Vagina (tissue), 2 donors: ENCODE measurements at regions not wholly inside any gene's neighbourhood (a gene's known extent, or its start where the extent isn't known, plus 50 kb on each side); places are given as distances from the start of the nearest gene placed in this dataset.

Experiments
- DNase-seq, 2 donors: peaks; one replicate each; pipeline ENCODE4 v3.0.0-alpha.2; 2017; ENCODE audit errors: extremely low spot score in 2 of 2
- H3K27ac ChIP-seq: fragments of 200-600 bp; sonication (generic); one replicate; pipeline ENCODE4 v1.5.1; 2019
- H3K27me3 ChIP-seq: fragments of 200-600 bp; sonication (generic); one replicate; pipeline ENCODE4 v1.5.1; 2019
- H3K36me3 ChIP-seq, 2 donors: fragments of 200-600 bp; sonication (generic); one replicate each; pipeline ENCODE4 v1.5.1; 2017 to 2019
- H3K4me1 ChIP-seq: fragments of 200-600 bp; sonication (generic); one replicate; pipeline ENCODE4 v1.5.1; 2019
- H3K4me3 ChIP-seq, 2 donors: fragments of 200-600 bp; sonication (generic); 1 replicate in 1 of 2; 2 replicates in 1 of 2; pipeline ENCODE4 v1.5.1; 2016 to 2019
- H3K9me3 ChIP-seq: fragments of 200-600 bp; sonication (generic); one replicate; pipeline ENCODE4 v1.5.1; 2019
- CTCF ChIP-seq, 3 experiments: fragments of 450-650 bp in 2 of 3; fragments of 200-600 bp in 1 of 3; sonication (generic) in 1 of 3; IDR thresholded peaks; one replicate each; pipeline ENCODE4 v1.5.1; 2017 to 2019; ENCODE audit warnings: antibody characterized with exemption in 3 of 3, mild to moderate bottlenecking in 2 of 3, moderate library complexity in 2 of 3
- POLR2A ChIP-seq, 2 donors: fragments of 450-650 bp; IDR thresholded peaks; one replicate each; pipeline ENCODE4 v1.6.1; 2017; ENCODE audit warnings: antibody characterized with exemption in 2 of 2, mild to moderate bottlenecking in 2 of 2, moderate library complexity in 2 of 2
- POLR2AphosphoS5 ChIP-seq, 2 donors: sonication (generic); formaldehyde crosslinking; IDR thresholded peaks; one replicate each; pipeline ENCODE4 v1.9.0; 2017; ENCODE audit warnings: antibody characterized with exemption in 2 of 2, mild to moderate bottlenecking in 2 of 2, low read depth in 1 of 2; ENCODE audit not compliant: insufficient read depth in 1 of 2
- intact Hi-C: fragments of 100-400 bp; cut with DNase I; formaldehyde crosslinking; loops from one replicate; pipeline ENCODE4 v1.15.1; 2023

GRCh38 chr5:115028557-115028956, 141.2 kb downstream of the TRIM36 start:
- TF ChIP-seq POLR2AphosphoS5 (IDR thresholded peaks at IDR 0.05; ENCODE audit: insufficient read depth in 1 of 2, low read depth in 1 of 2) (no peak), POLR2A (IDR thresholded peaks at IDR 0.05) (no peak), CTCF (IDR thresholded peaks at IDR 0.05) (no peak)
- intact Hi-C loops = no loop called here
- no peak for DNase-seq

GRCh38 chr5:115024922-115025321, 144.8 kb downstream of the TRIM36 start:
- TF ChIP-seq CTCF (IDR thresholded peaks at IDR 0.05) (no peak), POLR2A (IDR thresholded peaks at IDR 0.05) (no peak), POLR2AphosphoS5 (IDR thresholded peaks at IDR 0.05; ENCODE audit: insufficient read depth in 1 of 2, low read depth in 1 of 2) (no peak)

More at GRCh38 chr5:115028557-115028956, 141.2 kb downstream of the TRIM36 start:
- H3K4me3 ChIP-seq = no peak overlapping the region
- H3K9me3 ChIP-seq = no peaks in the 10 kb centered on the region
- no peaks in the 10 kb centered on the region for H3K4me1 ChIP-seq
- no peak overlapping the region for H3K27ac ChIP-seq
- H3K27me3 ChIP-seq = no peaks in the 10 kb centered on the region
- no peaks in the 10 kb centered on the region for H3K36me3 ChIP-seq

GRCh38 chr5:115022303-115022702, 147.4 kb downstream of the TRIM36 start:
- Histone ChIP-seq H3K4me1 (no peaks in the 10 kb centered on the region), H3K36me3 (no peaks in the 10 kb centered on the region), H3K27ac (no peak overlapping the region), H3K4me3 (no peak overlapping the region), H3K9me3 (no peaks in the 10 kb centered on the region), H3K27me3 (no peaks in the 10 kb centered on the region)
- no peak for DNase-seq
- intact Hi-C loops = no loop called here
- no peak for TF ChIP-seq POLR2AphosphoS5 (IDR thresholded peaks at IDR 0.05; ENCODE audit: insufficient read depth in 1 of 2, low read depth in 1 of 2)
- no peak for TF ChIP-seq POLR2A (IDR thresholded peaks at IDR 0.05)

More at GRCh38 chr5:115024922-115025321, 144.8 kb downstream of the TRIM36 start:
- H3K9me3 ChIP-seq = no peaks in the 10 kb centered on the region
- intact Hi-C loops = no loop called here
- H3K4me3 ChIP-seq = no peak overlapping the region
- H3K36me3 ChIP-seq = no peaks in the 10 kb centered on the region
- no peaks in the 10 kb centered on the region for H3K27me3 ChIP-seq
- H3K4me1 ChIP-seq = no peaks in the 10 kb centered on the region
- H3K27ac ChIP-seq = no peak overlapping the region
- DNase-seq = no peak

- Histone ChIP-seq H3K27ac (no peak overlapping the region), H3K9me3 (no peaks in the 10 kb centered on the region), H3K4me3 (no peak overlapping the region), H3K4me1 (no peaks in the 10 kb centered on the region), H3K27me3 (no peaks in the 10 kb centered on the region), H3K36me3 (no peaks in the 10 kb centered on the region)
- no peak for TF ChIP-seq POLR2A (IDR thresholded peaks at IDR 0.05)
- no peak for TF ChIP-seq CTCF (IDR thresholded peaks at IDR 0.05)
- no peak for TF ChIP-seq POLR2AphosphoS5 (IDR thresholded peaks at IDR 0.05; ENCODE audit: insufficient read depth in 1 of 2, low read depth in 1 of 2)
- no peak for DNase-seq
- intact Hi-C loops = no loop called here
Observed at GRCh38 chr5:115016646-115017045, 153.1 kb downstream of the TRIM36 start.

GRCh38 chr5:114999176-114999575, 170.5 kb downstream of the TRIM36 start:
- Histone ChIP-seq H3K4me3 (no peak overlapping the region), H3K9me3 (no peaks in the 10 kb centered on the region), H3K27ac (no peak overlapping the region), H3K27me3 (no peaks in the 10 kb centered on the region), H3K36me3 (no peaks in the 10 kb centered on the region), H3K4me1 (no peaks in the 10 kb centered on the region)
- DNase-seq = no peak
- TF ChIP-seq POLR2A (IDR thresholded peaks at IDR 0.05) (no peak), CTCF (IDR thresholded peaks at IDR 0.05) (no peak), POLR2AphosphoS5 (IDR thresholded peaks at IDR 0.05; ENCODE audit: insufficient read depth in 1 of 2, low read depth in 1 of 2) (no peak)
- intact Hi-C loops = no loop called here
